ENCODE measurements at regions not wholly inside any gene's neighbourhood (a gene's known extent, or its start where the extent isn't known, plus 50 kb on each side); places are given as distances from the start of the nearest gene placed in this dataset.

- intact Hi-C loops (cut with micrococcal nuclease) = no loop called here
- Mint-ChIP-seq H3K4me3 (no peak overlapping the region), H3K36me3 (ENCODE audit: low read depth) (no peaks in the 10 kb centered on the region), H3K4me1 (ENCODE audit: low read depth) (no peaks in the 10 kb centered on the region), H3K27ac (no peak overlapping the region), H3K9me3 (peaks cover 6% of the 10 kb centered on the region), H3K27me3 (ENCODE audit: insufficient read depth) (peaks cover 4% of the 10 kb centered on the region)
- no peak for DNase-seq (ENCODE audit: low spot score)
Measured at GRCh38 chr16:82567175-82567574, 59.6 kb upstream of the CDH13 start.

DNA sequence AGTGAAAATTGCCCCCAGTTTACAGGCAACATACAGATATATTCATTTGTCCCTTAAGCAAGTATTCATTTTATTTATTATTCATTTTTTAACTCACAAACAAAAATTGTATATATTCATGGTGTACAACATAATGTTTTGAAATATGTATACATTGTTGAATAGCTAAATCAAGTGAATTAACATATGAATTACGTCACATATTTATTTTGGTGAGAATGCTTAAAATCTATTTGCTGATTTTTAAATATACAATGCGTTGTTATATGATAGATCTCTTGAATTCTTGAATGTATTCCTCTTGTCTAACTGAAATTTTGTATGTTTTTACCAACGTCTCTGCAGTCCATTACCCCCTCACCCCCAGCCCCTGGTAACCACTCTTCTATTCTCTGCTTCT is 63.4 kb upstream of the CDH13 start:
- Mint-ChIP-seq H3K4me1 (ENCODE audit: low read depth) (no peaks in the 10 kb centered on the region), H3K36me3 (ENCODE audit: low read depth) (no peaks in the 10 kb centered on the region), H3K27me3 (ENCODE audit: insufficient read depth) (peaks cover 6% of the 10 kb centered on the region), H3K9me3 (peaks cover 6% of the 10 kb centered on the region), H3K4me3 (no peak overlapping the region), H3K27ac (no peak overlapping the region)
- intact Hi-C loops (cut with micrococcal nuclease) = no loop called here
- no peak for DNase-seq (ENCODE audit: low spot score)

- DNase-seq (ENCODE audit: low spot score) = no peak
- H3K4me1 Mint-ChIP-seq (ENCODE audit: low read depth) = no peaks in the 10 kb centered on the region
- no peak overlapping the region for H3K27ac Mint-ChIP-seq
- intact Hi-C loops (cut with micrococcal nuclease) = no loop called here
- no peaks in the 10 kb centered on the region for H3K36me3 Mint-ChIP-seq (ENCODE audit: low read depth)
- H3K9me3 Mint-ChIP-seq = peaks cover 6% of the 10 kb centered on the region
- H3K27me3 Mint-ChIP-seq (ENCODE audit: insufficient read depth) = peaks cover 6% of the 10 kb centered on the region
- H3K4me3 Mint-ChIP-seq = no peak overlapping the region
Measured at GRCh38 chr16:82562183-82562683, 64.5 kb upstream of the CDH13 start.

- intact Hi-C loops (cut with micrococcal nuclease) = no loop called here
- Mint-ChIP-seq H3K36me3 (ENCODE audit: low read depth) (no peaks in the 10 kb centered on the region), H3K9me3 (peaks cover 6% of the 10 kb centered on the region), H3K4me1 (ENCODE audit: low read depth) (no peaks in the 10 kb centered on the region), H3K27ac (no peak overlapping the region), H3K4me3 (no peak overlapping the region), H3K27me3 (ENCODE audit: insufficient read depth) (peaks cover 6% of the 10 kb centered on the region)
- no peak for DNase-seq (ENCODE audit: low spot score)
Measured at GRCh38 chr16:82560805-82561325, 65.9 kb upstream of the CDH13 start.

- H3K4me1 Mint-ChIP-seq (ENCODE audit: low read depth) = no peaks in the 10 kb centered on the region
- H3K36me3 Mint-ChIP-seq (ENCODE audit: low read depth) = no peaks in the 10 kb centered on the region
- no peak overlapping the region for H3K4me3 Mint-ChIP-seq
- DNase-seq (ENCODE audit: low spot score) = no peak
- no peaks in the 10 kb centered on the region for H3K27me3 Mint-ChIP-seq (ENCODE audit: insufficient read depth)
- no peak overlapping the region for H3K27ac Mint-ChIP-seq
- intact Hi-C loops (cut with micrococcal nuclease) = no loop called here
- no peaks in the 10 kb centered on the region for H3K9me3 Mint-ChIP-seq
Measured at GRCh38 chr16:82544378-82545160, 82.2 kb upstream of the CDH13 start.

- Mint-ChIP-seq H3K27me3 (ENCODE audit: insufficient read depth) (no peaks in the 10 kb centered on the region), H3K4me3 (no peak overlapping the region), H3K4me1 (ENCODE audit: low read depth) (no peaks in the 10 kb centered on the region), H3K9me3 (no peaks in the 10 kb centered on the region), H3K27ac (no peak overlapping the region), H3K36me3 (ENCODE audit: low read depth) (no peaks in the 10 kb centered on the region)
- intact Hi-C loops (cut with micrococcal nuclease) = no loop called here
- DNase-seq (ENCODE audit: low spot score) = no peak
Measured at GRCh38 chr16:82542714-82543113, 84.1 kb upstream of the CDH13 start.

DNA sequence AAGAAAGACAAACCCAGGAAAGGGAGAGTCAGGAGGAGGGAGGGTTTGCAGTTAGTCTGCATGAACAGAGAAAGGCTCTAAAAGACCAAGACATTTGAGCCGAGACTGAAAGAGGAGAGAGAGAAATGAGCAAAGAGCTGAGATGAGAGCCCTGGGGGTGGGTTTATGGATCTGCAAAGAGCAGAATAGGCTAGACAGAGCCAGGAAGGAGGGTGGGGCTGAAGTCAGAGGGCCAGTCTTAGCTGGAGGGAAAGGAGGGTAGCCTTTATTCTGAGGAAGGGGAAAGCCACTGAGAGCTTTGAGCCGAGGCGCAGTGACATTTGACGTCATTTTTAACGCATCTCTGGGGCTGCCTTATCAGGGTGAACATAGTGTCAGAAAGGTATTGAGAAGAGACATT is 85.7 kb upstream of the CDH13 start:
- intact Hi-C loops (cut with micrococcal nuclease) = no loop called here
- no peaks in the 10 kb centered on the region for H3K4me1 Mint-ChIP-seq (ENCODE audit: low read depth)
- no peak overlapping the region for H3K27ac Mint-ChIP-seq
- no peak for DNase-seq (ENCODE audit: low spot score)
- peaks cover 2% of the 10 kb centered on the region for H3K27me3 Mint-ChIP-seq (ENCODE audit: insufficient read depth)
- H3K4me3 Mint-ChIP-seq = no peak overlapping the region
- no peaks in the 10 kb centered on the region for H3K36me3 Mint-ChIP-seq (ENCODE audit: low read depth)
- H3K9me3 Mint-ChIP-seq = no peaks in the 10 kb centered on the region

GRCh38 chr16:82535764-82536163 is 91.0 kb upstream of the CDH13 start:
- no peak overlapping the region for H3K27ac Mint-ChIP-seq
- intact Hi-C loops (cut with micrococcal nuclease) = no loop called here

DNA sequence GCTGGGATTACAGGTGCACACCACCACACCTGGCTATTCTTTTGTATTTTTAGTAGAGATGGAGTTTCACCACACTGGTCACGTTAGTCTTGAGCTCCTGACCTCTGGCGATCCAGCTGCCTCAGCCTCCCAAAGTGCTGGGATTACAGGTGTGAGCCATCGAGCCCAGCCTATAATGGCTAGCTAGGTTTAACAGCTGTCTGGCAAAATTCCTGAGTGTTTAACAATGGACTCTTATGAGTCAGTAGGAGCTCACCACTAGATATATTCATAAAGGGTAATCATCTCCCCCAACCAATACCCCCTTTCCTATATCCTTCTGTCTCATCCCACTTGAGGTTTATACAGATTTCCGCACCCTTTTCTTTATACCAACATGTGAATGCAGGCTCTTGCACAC is 91.5 kb upstream of the CDH13 start:
- Mint-ChIP-seq H3K36me3 (ENCODE audit: low read depth) (no peaks in the 10 kb centered on the region), H3K9me3 (no peaks in the 10 kb centered on the region), H3K27ac (no peak overlapping the region), H3K4me1 (ENCODE audit: low read depth) (no peaks in the 10 kb centered on the region), H3K4me3 (no peak overlapping the region), H3K27me3 (ENCODE audit: insufficient read depth) (peaks cover 2% of the 10 kb centered on the region)
- intact Hi-C loops (cut with micrococcal nuclease) = no loop called here
- DNase-seq (ENCODE audit: low spot score) = no peak

More at GRCh38 chr16:82535764-82536163, 91.0 kb upstream of the CDH13 start:
- H3K4me1 Mint-ChIP-seq (ENCODE audit: low read depth) = no peaks in the 10 kb centered on the region
- peaks cover 2% of the 10 kb centered on the region for H3K27me3 Mint-ChIP-seq (ENCODE audit: insufficient read depth)
- H3K9me3 Mint-ChIP-seq = no peaks in the 10 kb centered on the region
- no peak for DNase-seq (ENCODE audit: low spot score)
- no peak overlapping the region for H3K4me3 Mint-ChIP-seq
- no peaks in the 10 kb centered on the region for H3K36me3 Mint-ChIP-seq (ENCODE audit: low read depth)

DNA sequence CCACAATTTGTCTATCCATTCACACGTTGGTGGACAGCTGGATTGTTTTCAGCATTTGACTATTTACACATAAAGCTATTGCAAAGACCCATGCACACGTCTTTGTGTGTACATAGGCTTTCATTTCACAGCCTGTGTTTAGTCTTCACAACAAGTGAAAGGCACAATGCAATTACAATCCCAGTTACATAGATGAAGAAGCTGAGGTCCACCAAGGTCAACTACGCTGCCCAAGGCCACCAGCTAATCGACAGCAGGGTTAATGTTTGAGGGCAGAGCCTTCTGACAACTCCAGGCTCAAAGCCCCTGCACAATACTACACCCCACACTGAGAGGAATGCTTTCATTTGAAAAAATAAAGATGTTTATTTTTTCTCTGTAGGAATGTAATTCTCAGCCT is 93.6 kb upstream of the CDH13 start:
- peaks cover 7% of the 10 kb centered on the region for H3K9me3 Mint-ChIP-seq
- DNase-seq (ENCODE audit: low spot score) = no peak
- H3K4me3 Mint-ChIP-seq = no peak overlapping the region
- H3K27ac Mint-ChIP-seq = no peak overlapping the region
- H3K4me1 Mint-ChIP-seq (ENCODE audit: low read depth) = no peaks in the 10 kb centered on the region
- H3K36me3 Mint-ChIP-seq (ENCODE audit: low read depth) = no peaks in the 10 kb centered on the region
- intact Hi-C loops (cut with micrococcal nuclease) = no loop called here
- peaks cover 2% of the 10 kb centered on the region for H3K27me3 Mint-ChIP-seq (ENCODE audit: insufficient read depth)

DNA sequence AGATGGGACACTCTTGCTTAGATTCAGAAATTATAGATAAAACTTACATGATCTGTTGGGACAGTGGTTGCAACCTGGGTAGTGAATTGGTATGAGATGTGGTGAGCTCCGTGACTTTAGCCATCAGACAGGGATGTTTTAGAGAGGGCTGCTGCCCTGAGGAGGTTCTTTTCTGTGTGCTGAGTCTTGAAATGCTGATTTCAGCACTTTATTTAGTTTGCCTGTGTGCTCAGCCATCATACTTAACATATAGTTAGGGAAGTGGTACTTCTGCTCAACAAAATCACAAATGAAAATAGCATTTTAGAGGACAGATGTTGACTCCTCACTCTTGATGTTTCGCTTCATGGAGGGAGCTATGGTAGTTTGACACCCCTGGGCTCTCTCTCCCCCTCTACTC is 95.9 kb upstream of the CDH13 start:
- intact Hi-C loops (cut with micrococcal nuclease) = no loop called here

GRCh38 chr16:82527101-82527500 is 99.7 kb upstream of the CDH13 start:
- Mint-ChIP-seq H3K27me3 (ENCODE audit: insufficient read depth) (no peaks in the 10 kb centered on the region), H3K27ac (no peak overlapping the region), H3K4me3 (no peak overlapping the region), H3K4me1 (ENCODE audit: low read depth) (no peaks in the 10 kb centered on the region), H3K9me3 (peaks cover 7% of the 10 kb centered on the region), H3K36me3 (ENCODE audit: low read depth) (no peaks in the 10 kb centered on the region)
- intact Hi-C loops (cut with micrococcal nuclease) = no loop called here
- no peak for DNase-seq (ENCODE audit: low spot score)

More for the DNA sequence above, 95.9 kb upstream of the CDH13 start:
- Mint-ChIP-seq H3K36me3 (ENCODE audit: low read depth) (no peaks in the 10 kb centered on the region), H3K4me3 (no peak overlapping the region), H3K27me3 (ENCODE audit: insufficient read depth) (no peaks in the 10 kb centered on the region), H3K4me1 (ENCODE audit: low read depth) (no peaks in the 10 kb centered on the region), H3K27ac (no peak overlapping the region), H3K9me3 (peaks cover 7% of the 10 kb centered on the region)
- no peak for DNase-seq (ENCODE audit: low spot score)

DNA sequence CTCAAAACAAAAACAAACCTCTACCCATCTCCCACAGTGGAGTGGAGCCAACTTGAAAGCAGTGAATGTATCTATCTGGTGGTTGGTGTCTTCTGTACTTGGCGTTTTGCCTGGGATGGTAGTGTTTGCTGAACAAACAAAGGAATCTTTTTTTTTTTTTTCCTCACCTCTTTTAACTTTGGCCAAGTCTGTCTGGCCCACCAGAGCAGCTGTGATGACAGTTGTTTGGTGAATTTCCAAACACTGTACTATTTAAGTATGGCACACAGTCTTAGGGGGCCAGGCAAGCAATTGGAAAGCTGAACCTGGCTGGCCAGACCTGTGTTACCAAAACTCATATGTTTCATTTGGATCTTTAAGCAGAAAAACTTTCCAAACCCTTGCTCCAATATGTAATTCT is 101.8 kb upstream of the CDH13 start:
- no peak overlapping the region for H3K27ac Mint-ChIP-seq
- no peaks in the 10 kb centered on the region for H3K4me1 Mint-ChIP-seq (ENCODE audit: low read depth)
- no peak overlapping the region for H3K4me3 Mint-ChIP-seq
- no peaks in the 10 kb centered on the region for H3K36me3 Mint-ChIP-seq (ENCODE audit: low read depth)
- H3K27me3 Mint-ChIP-seq (ENCODE audit: insufficient read depth) = no peaks in the 10 kb centered on the region
- intact Hi-C loops (cut with micrococcal nuclease) = no loop called here
- H3K9me3 Mint-ChIP-seq = peaks cover 7% of the 10 kb centered on the region
- no peak for DNase-seq (ENCODE audit: low spot score)

All from activated T-helper 1 cell treated with anti-CD3 and anti-CD28 coated beads, Interleukin-12 subunit alpha, Interleukin-12 subunit beta, Interleukin-2, Interleukin-4 antibody, amounts not matched to agents 30 ng/mL and 10 ng/mL and 1 ng/mL, durations not matched to agents 14 hours and 24 hours and 36 hours (primary cell).